A673 (cell line): ENCODE measurements at regions not wholly inside any gene's neighbourhood (a gene's known extent, or its start where the extent isn't known, plus 50 kb on each side); places are given as distances from the start of the nearest gene placed in this dataset.

Experiments used
- BruUV-seq: library from RNA; stranded (reverse); fragments of 400-500 nt; replicated peaks from 2 replicates; lab custom pipeline; 2021; lab: Mats Ljungman, UMichigan
- CTCF ChIA-PET: fragments of 300-600 bp; sonication (Branson Sonifier 250); formaldehyde crosslinking; loops from one replicate; lab custom pipeline; 2022; ENCODE audit warnings: antibody characterized with exemption; lab: Charles Lee
- POLR2A ChIA-PET: fragments of 300-600 bp; sonication (Branson Sonifier 250); formaldehyde crosslinking; loops from one replicate; lab custom pipeline; 2022; ENCODE audit warnings: antibody characterized with exemption; ENCODE audit not compliant: low non-redundant PET; lab: Charles Lee
- DNase-seq: peaks from one replicate; pipeline ENCODE4 v3.0.0-alpha.2; 2015; ENCODE audit warnings: low spot score
- H3K27ac ChIP-seq: fragments of 200-600 bp; sonication (generic); 2 replicates; pipeline ENCODE4 v1.5.1; 2016; ENCODE audit warnings: mixed run types, low read depth, mild to moderate bottlenecking, mixed read lengths, antibody characterized with exemption, low read length; ENCODE audit not compliant: poor library complexity, severe bottlenecking
- H3K27me3 ChIP-seq: fragments of 200-600 bp; sonication (generic); replicated peaks from 2 replicates; pipeline ENCODE4 v1.6.1; 2017; ENCODE audit warnings: mixed run types, low read depth, mild to moderate bottlenecking, mixed read lengths, antibody characterized with exemption, low read length; ENCODE audit not compliant: insufficient read depth, poor library complexity
- H3K36me3 ChIP-seq: fragments of 200-600 bp; sonication (generic); 2 replicates; pipeline ENCODE4 v1.6.1; 2016; ENCODE audit warnings: mixed run types, mild to moderate bottlenecking, mixed read lengths, antibody characterized with exemption, low read length; ENCODE audit not compliant: insufficient read depth, poor library complexity, severe bottlenecking
- H3K4me1 ChIP-seq: fragments of 200-600 bp; sonication (generic); 2 replicates; pipeline ENCODE4 v1.6.1; 2017; ENCODE audit warnings: mixed run types, mild to moderate bottlenecking, mixed read lengths, antibody characterized with exemption, low read length; ENCODE audit not compliant: insufficient read depth, poor library complexity, severe bottlenecking
- H3K4me3 ChIP-seq: fragments of 200-600 bp; sonication (generic); 2 replicates; pipeline ENCODE4 v1.5.1; 2016; ENCODE audit warnings: low read depth, mixed run types, mild to moderate bottlenecking, mixed read lengths, low read length; ENCODE audit not compliant: poor library complexity, severe bottlenecking
- H3K9me3 ChIP-seq: fragments of 200-600 bp; sonication (generic); 2 replicates; pipeline ENCODE4 v1.6.1; 2016; ENCODE audit warnings: mixed run types, low read depth, mild to moderate bottlenecking, mixed read lengths, antibody characterized with exemption, low read length; ENCODE audit not compliant: poor library complexity, severe bottlenecking
- EZH2 ChIP-seq: fragments of 200-600 bp; sonication (generic); IDR thresholded peaks from 2 replicates; pipeline ENCODE4 v1.6.1; 2017; ENCODE audit warnings: borderline replicate concordance, low read depth, mild to moderate bottlenecking, mixed read lengths, antibody characterized with exemption, low read length; ENCODE audit not compliant: poor library complexity, severe bottlenecking
- intact Hi-C: fragments of 100-400 bp; cut with micrococcal nuclease; formaldehyde crosslinking; loops from one replicate; pipeline ENCODE4 v1.10.0; 2022; ENCODE audit not compliant: unreplicated experiment
- TF ChIP-seq, protein P1 (sequence below): fragments of 300-800, 200-600 bp; sonication (generic); conservative IDR thresholded peaks from 2 replicates; pipeline ENCODE4 v1.5.1; 2017; ENCODE audit warnings: low read depth, mild to moderate bottlenecking, antibody characterized with exemption, low read length, moderate library complexity, mixed read lengths

DNA sequence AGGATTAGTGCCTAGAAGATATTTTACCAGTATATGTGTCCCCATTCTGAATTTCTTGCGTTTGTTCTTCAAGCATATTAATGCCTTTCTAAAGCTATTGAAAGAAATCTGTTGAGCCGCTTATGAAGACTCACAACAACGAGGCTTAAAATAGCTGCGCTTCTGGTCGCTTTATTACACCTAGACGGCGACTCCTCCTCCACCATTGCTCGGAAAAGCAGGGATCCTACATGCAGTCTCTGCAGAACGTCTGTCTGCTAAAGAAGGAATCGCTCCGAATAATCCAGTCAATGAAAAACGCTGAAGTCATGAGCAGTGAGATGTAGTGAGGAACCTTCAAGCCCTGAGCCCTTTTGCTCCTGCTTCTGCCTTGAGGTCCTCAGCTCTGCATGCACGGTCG lies 94.8 kb upstream of the ZNF516 start:
- intact Hi-C loops, result no loop called here
- ChIA-PET POLR2A (no interaction called here), CTCF (no interaction called here)
- BruUV-seq, result no TSS peak
- Histone ChIP-seq H3K27me3 (no peaks in the 10 kb centered on the region), H3K9me3 (no peaks in the 10 kb centered on the region), H3K36me3 (no peaks in the 10 kb centered on the region), H3K4me1 (no peaks in the 10 kb centered on the region), H3K27ac (no peak overlapping the region), H3K4me3 (no peak overlapping the region)
- TF ChIP-seq, protein P1, sequence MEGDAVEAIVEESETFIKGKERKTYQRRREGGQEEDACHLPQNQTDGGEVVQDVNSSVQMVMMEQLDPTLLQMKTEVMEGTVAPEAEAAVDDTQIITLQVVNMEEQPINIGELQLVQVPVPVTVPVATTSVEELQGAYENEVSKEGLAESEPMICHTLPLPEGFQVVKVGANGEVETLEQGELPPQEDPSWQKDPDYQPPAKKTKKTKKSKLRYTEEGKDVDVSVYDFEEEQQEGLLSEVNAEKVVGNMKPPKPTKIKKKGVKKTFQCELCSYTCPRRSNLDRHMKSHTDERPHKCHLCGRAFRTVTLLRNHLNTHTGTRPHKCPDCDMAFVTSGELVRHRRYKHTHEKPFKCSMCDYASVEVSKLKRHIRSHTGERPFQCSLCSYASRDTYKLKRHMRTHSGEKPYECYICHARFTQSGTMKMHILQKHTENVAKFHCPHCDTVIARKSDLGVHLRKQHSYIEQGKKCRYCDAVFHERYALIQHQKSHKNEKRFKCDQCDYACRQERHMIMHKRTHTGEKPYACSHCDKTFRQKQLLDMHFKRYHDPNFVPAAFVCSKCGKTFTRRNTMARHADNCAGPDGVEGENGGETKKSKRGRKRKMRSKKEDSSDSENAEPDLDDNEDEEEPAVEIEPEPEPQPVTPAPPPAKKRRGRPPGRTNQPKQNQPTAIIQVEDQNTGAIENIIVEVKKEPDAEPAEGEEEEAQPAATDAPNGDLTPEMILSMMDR, result no peak
- no peak for TF ChIP-seq EZH2
- no peak for DNase-seq

DNA sequence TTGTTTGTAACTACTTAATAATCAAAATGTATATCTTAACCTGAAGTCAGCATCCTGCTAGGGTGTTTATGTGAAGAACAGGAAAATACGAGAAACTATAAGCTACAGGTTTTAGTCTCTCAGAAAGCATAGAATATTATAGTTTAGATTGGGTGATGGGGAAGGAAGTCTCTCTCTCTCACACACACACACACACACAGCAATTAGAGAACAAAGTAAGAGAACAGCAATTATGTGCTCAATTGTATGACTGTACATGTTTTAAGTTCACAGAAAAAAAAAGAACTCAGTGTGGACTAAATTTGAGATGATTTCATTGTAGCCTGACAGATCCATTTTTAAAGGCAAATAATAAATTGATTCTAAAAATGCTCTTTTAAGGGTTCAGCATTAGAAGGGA lies 94.3 kb upstream of the ZNF516 start:
- no peak for DNase-seq
- no peaks in the 10 kb centered on the region for H3K36me3 ChIP-seq
- ChIA-PET POLR2A (no interaction called here), CTCF (no interaction called here)
- no peaks in the 10 kb centered on the region for H3K9me3 ChIP-seq
- intact Hi-C loops, result no loop called here
- H3K4me3 ChIP-seq, result no peak overlapping the region
- no peak overlapping the region for H3K27ac ChIP-seq
- H3K27me3 ChIP-seq, result no peaks in the 10 kb centered on the region
- H3K4me1 ChIP-seq, result no peaks in the 10 kb centered on the region
- no TSS peak for BruUV-seq
- TF ChIP-seq EZH2, result no peak
- TF ChIP-seq, protein P1, result no peak

DNA sequence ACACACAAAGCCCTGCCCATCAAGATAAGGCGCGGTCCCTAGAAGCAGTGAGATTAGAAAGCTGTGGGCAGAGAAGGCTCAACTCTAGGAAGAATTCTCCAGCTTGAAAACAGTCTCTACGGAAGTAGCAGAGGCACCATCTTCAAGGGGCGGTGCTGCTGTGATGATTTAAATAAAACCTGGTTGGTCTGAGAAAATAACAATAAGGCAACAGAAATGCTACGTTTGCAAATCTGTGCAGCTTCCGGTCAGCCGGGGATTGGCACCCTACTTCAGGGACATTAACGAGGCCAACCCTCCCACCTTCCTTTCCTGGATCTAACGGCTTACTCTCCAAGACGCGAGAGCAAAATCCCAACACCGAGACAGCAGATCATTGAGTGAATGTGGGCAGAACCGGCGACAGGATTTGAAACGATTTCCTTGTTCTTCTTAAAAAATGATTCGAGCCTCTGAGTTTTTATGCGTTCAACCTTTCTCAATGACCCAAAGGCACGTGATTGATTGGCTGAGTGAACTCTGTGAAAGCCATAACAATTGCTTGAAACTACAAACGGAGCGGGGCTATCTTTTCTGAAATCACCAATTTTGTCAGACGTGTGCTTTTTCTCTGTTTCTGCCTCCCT lies 93.7 kb upstream of the ZNF516 start:
- TF ChIP-seq EZH2, result no peak
- TF ChIP-seq, protein P1, result no peak
- Histone ChIP-seq H3K27ac (no peak overlapping the region), H3K4me3 (peak overlapping the region; percentile 12), H3K27me3 (no peaks in the 10 kb centered on the region), H3K9me3 (no peaks in the 10 kb centered on the region), H3K4me1 (no peaks in the 10 kb centered on the region), H3K36me3 (no peaks in the 10 kb centered on the region)
- BruUV-seq, result no TSS peak
- intact Hi-C loops, result no loop called here
- no peak for DNase-seq
- ChIA-PET CTCF (no interaction called here), POLR2A (no interaction called here)
